ENCODE measurements at regions not wholly inside any gene's neighbourhood (a gene's known extent, or its start where the extent isn't known, plus 50 kb on each side); places are given as distances from the start of the nearest gene placed in this dataset.

- H3K36me3 ChIP-seq (ENCODE audit: low read depth) = no peaks in the 10 kb centered on the region
- no peak overlapping the region for H3K27ac ChIP-seq (ENCODE audit: poor library complexity, severe bottlenecking)
- ATAC-seq (ENCODE audit: low read depth) = no peak
- peaks cover 23% of the 10 kb centered on the region for H3K4me1 ChIP-seq (ENCODE audit: insufficient read depth, poor library complexity, severe bottlenecking)
- no peaks in the 10 kb centered on the region for H3K27me3 ChIP-seq (ENCODE audit: insufficient read depth, poor library complexity, severe bottlenecking)
- no peaks in the 10 kb centered on the region for H3K9me3 ChIP-seq (ENCODE audit: severe bottlenecking)
- TF ChIP-seq, protein P1, sequence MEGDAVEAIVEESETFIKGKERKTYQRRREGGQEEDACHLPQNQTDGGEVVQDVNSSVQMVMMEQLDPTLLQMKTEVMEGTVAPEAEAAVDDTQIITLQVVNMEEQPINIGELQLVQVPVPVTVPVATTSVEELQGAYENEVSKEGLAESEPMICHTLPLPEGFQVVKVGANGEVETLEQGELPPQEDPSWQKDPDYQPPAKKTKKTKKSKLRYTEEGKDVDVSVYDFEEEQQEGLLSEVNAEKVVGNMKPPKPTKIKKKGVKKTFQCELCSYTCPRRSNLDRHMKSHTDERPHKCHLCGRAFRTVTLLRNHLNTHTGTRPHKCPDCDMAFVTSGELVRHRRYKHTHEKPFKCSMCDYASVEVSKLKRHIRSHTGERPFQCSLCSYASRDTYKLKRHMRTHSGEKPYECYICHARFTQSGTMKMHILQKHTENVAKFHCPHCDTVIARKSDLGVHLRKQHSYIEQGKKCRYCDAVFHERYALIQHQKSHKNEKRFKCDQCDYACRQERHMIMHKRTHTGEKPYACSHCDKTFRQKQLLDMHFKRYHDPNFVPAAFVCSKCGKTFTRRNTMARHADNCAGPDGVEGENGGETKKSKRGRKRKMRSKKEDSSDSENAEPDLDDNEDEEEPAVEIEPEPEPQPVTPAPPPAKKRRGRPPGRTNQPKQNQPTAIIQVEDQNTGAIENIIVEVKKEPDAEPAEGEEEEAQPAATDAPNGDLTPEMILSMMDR (IDR thresholded peaks at IDR 0.05; ENCODE audit: poor library complexity, severe bottlenecking) = no peak
- H3K4me3 ChIP-seq (ENCODE audit: severe bottlenecking) = no peak overlapping the region
- DNase-seq (ENCODE audit: low spot score) = no peak
Measured at GRCh38 chr9:86491468-86492266, 137.5 kb upstream of the TUT7 start.

- Histone ChIP-seq H3K27ac (ENCODE audit: poor library complexity, severe bottlenecking) (no peak overlapping the region), H3K4me1 (ENCODE audit: insufficient read depth, poor library complexity, severe bottlenecking) (no peaks in the 10 kb centered on the region), H3K36me3 (ENCODE audit: low read depth) (no peaks in the 10 kb centered on the region), H3K9me3 (ENCODE audit: severe bottlenecking) (no peaks in the 10 kb centered on the region), H3K27me3 (ENCODE audit: insufficient read depth, poor library complexity, severe bottlenecking) (no peaks in the 10 kb centered on the region), H3K4me3 (ENCODE audit: severe bottlenecking) (no peak overlapping the region)
- TF ChIP-seq, protein P1 (IDR thresholded peaks at IDR 0.05; ENCODE audit: poor library complexity, severe bottlenecking) = no peak
- ATAC-seq (ENCODE audit: low read depth) (no peak), DNase-seq (ENCODE audit: low spot score) (no peak)
Measured at GRCh38 chr9:86488794-86489193, 134.6 kb upstream of the TUT7 start.

GRCh38 chr9:86488345-86488744 is 134.1 kb upstream of the TUT7 start:
- H3K4me3 ChIP-seq (ENCODE audit: severe bottlenecking) = no peak overlapping the region
- H3K27ac ChIP-seq (ENCODE audit: poor library complexity, severe bottlenecking) = no peak overlapping the region
- TF ChIP-seq, protein P1 (IDR thresholded peaks at IDR 0.05; ENCODE audit: poor library complexity, severe bottlenecking) = no peak
- no peaks in the 10 kb centered on the region for H3K27me3 ChIP-seq (ENCODE audit: insufficient read depth, poor library complexity, severe bottlenecking)
- no peak for ATAC-seq (ENCODE audit: low read depth)
- no peaks in the 10 kb centered on the region for H3K36me3 ChIP-seq (ENCODE audit: low read depth)
- no peaks in the 10 kb centered on the region for H3K4me1 ChIP-seq (ENCODE audit: insufficient read depth, poor library complexity, severe bottlenecking)
- DNase-seq (ENCODE audit: low spot score) = no peak
- H3K9me3 ChIP-seq (ENCODE audit: severe bottlenecking) = no peaks in the 10 kb centered on the region

GRCh38 chr9:86487838-86488233 is 133.6 kb upstream of the TUT7 start:
- Histone ChIP-seq H3K4me1 (ENCODE audit: insufficient read depth, poor library complexity, severe bottlenecking) (no peaks in the 10 kb centered on the region), H3K4me3 (ENCODE audit: severe bottlenecking) (no peak overlapping the region), H3K36me3 (ENCODE audit: low read depth) (no peaks in the 10 kb centered on the region), H3K27ac (ENCODE audit: poor library complexity, severe bottlenecking) (no peak overlapping the region), H3K9me3 (ENCODE audit: severe bottlenecking) (no peaks in the 10 kb centered on the region), H3K27me3 (ENCODE audit: insufficient read depth, poor library complexity, severe bottlenecking) (no peaks in the 10 kb centered on the region)
- TF ChIP-seq, protein P1 (IDR thresholded peaks at IDR 0.05; ENCODE audit: poor library complexity, severe bottlenecking) = no peak
- DNase-seq (ENCODE audit: low spot score) (no peak), ATAC-seq (ENCODE audit: low read depth) (no peak)
